Kidney capillary endothelial cell (primary cell): ENCODE measurements at regions not wholly inside any gene's neighbourhood (a gene's known extent, or its start where the extent isn't known, plus 50 kb on each side); places are given as distances from the start of the nearest gene placed in this dataset.
"Not testable (repeated sequence)": the region's sequence is repeated elsewhere in the genome, so short reads cannot be mapped to it uniquely, and the experiment has no call there.

Experiments
- DNase-seq: peaks from one replicate; pipeline ENCODE4 v3.0.0-alpha.2; 2018; ENCODE audit warnings: low spot score

DNA sequence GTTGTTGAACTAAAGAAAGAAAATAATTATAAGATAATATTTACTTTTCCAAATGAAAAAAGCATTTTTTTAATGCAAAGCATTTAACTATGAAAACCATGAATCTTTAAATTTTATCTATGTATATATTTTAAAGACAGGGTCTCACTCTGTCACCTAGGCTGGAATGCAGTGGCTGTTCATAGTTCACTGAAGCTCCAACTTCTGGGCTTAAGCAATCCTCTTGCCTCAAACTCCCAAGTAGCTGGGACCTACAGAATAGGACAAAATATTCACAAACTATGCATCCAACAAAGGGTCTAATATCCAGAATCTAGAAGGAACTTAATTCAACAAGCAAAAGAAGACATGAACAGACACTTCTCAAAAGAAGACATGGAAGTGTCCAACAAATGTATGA is 55.9 kb upstream of the ALB start:
- DNase-seq, result no peak

- DNase-seq, result no peak
These were observed 56.6 kb upstream of the ALB start for GRCh38 chr4:73347497-73347896.

GRCh38 chr4:73345399-73345975 is 58.6 kb upstream of the ALB start:
- no peak for DNase-seq

- DNase-seq, result no peak
These were observed 60.0 kb upstream of the ALB start for GRCh38 chr4:73344106-73344505.

DNA sequence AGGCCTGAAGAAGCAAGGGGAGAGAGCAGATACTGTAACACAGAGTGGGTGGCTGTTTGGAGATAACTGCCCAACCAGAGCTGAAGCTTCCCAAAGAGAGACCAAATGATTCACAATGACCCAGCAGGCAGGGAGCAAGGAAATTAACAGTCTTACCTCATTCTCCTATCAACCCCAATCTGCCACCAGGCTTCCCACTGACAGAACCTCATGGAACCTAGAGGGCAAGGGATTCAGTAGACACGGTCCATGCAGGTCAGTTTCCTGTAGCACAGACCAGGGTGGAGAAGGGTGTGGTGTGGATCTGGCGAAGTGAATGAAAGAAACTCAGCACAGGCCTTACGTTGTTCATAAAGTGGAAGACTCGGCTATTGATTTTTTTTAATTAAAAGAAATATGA is 60.7 kb upstream of the ALB start:
- no peak for DNase-seq

DNA sequence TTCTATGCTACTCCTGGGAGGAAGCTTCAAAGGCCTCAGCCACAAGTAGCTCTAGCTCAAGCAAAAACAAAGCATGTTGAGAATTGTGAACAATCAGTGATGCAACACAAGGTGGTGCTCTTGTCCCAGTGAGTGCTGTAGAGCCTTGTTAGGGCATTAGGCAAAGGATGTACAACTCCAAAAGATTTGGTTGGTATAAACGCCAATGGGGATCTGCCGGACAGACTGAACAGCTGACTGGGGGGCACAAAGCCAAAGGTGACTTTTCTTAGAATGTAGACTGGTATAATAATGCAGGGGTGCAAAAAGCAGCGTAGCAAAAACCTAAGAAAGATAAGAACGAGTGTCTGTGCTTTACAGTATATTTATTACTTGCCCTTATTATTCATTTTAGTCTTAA is 62.6 kb upstream of the ALB start:
- peak; percentile 20 for DNase-seq

- no peak for DNase-seq
These were observed 63.2 kb upstream of the ALB start for GRCh38 chr4:73340917-73341316.

GRCh38 chr4:73335679-73336078 is 68.4 kb upstream of the ALB start:
- DNase-seq, result no peak

- not testable (repeated sequence) for DNase-seq
These were observed 72.1 kb upstream of the ALB start for GRCh38 chr4:73332012-73332411.

DNA sequence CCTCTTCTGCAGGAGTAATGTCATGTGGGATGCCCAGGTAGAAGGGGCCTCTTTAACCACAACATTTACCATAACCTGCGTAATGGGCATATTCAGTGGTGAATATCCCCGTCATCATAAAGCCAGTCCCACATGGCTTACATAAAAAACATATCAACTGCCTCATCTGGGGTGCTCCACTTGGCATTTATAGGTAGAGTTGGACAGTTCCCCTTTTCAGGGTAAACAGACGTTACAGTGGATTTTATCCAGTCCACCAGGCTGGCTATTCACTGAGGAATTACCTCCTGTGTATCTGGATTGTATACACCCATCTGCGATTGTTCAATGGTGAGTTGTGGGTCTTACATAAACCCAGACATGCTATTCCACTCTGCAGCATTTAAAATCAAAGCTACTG is 70.7 kb upstream of the ANKRD17 start:
- no peak for DNase-seq

GRCh38 chr4:73325776-73326175 is 67.2 kb upstream of the ANKRD17 start:
- not testable (repeated sequence) for DNase-seq

GRCh38 chr4:73317092-73317491 is 58.5 kb upstream of the ANKRD17 start:
- DNase-seq, result no peak

DNA sequence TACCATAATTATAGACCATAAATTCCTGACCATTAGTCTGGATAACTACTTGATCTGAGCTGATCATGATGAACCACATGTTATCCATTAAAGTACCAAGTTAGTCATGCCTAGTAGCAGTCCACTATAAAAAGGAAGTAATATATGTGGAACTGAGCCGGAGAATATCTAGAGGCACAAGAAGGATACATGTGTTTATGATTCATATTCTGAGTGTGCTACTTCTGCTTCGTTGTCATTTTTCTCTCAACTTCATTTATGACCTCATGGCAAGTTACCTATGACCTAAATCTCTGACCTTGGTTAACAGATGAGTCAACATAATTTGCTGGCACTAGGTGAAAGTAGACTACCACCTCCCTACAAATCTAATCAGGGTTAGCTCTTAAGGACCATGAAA is 56.5 kb upstream of the ANKRD17 start:
- DNase-seq, result no peak

DNA sequence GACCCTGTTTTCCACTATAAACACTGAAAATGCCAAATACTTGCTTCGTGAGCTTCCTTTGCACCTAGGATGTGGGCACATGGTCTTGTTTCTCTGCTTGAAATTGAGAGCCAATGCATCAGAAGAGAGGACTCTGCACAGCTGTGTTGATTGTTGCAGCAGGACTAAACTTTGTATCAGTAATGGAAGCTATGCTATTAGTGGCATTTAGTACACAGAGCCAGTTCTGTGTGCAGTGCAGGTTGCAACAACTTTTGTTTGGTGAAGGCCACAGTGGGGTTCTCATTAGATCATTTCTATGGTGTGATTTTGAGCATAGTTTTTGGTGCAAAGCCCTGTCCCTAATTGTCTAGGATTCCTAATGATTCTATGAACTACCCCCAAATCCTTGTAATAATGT is 54.4 kb upstream of the ANKRD17 start:
- DNase-seq, result no peak

DNA sequence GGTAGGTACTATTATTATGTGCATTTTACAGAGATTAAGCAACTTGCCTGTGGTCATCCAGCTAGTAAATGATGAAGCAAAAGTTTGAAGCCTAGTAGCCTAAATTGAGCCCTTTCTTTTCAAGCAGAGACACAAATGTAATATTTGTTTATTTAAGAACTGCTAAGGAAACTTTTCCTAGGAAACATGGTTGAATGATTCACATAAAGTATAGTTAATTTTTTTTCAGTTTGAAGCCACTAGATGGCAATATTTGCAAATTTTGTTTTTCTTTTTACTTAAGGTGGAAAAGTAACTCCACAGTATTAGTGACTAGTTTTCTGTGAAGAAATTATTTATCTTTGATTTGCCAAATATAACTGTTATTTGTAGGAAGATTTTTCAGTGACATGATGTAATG is 52.8 kb upstream of the ANKRD17 start:
- peak; percentile 42 for DNase-seq

DNA sequence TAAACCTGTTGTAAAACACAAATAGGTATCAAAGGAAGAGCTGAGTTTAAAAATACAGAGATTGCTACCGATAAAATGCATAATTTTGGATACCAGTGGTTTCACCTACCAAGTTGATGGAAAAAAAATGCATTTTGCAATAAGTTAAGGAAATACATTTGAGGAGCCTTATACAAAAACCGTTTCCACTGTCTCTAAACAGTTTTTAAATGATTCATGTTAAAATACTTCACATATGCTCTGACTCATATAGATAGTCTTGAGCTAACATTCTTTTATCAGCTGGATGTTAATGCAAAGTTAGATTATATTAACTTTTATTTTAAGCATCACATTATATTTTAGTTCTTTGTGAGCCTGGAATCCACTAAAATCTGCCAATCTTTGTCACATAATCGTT is 50.6 kb upstream of the ANKRD17 start:
- no peak for DNase-seq
